ENCODE measurements at regions not wholly inside any gene's neighbourhood (a gene's known extent, or its start where the extent isn't known, plus 50 kb on each side); places are given as distances from the start of the nearest gene placed in this dataset.

- TF ChIP-seq TFE3 (CRISPR knock-in tag; IDR thresholded peaks at IDR 0.05) (no peak), DDX20 (tag; IDR thresholded peaks at IDR 0.05; ENCODE audit: low read depth) (no peak), ZNF277 (CRISPR knock-in tag; IDR thresholded peaks at IDR 0.05; ENCODE audit: borderline replicate concordance) (no peak), ZBTB17 (CRISPR knock-in tag; IDR thresholded peaks at IDR 0.05) (no peak), ZNF512 (tag; IDR thresholded peaks at IDR 0.05) (no peak), U2AF2 (optimal IDR thresholded peaks at IDR 0.05; ENCODE audit: low read depth, low read length) (no peak), NUFIP1 (IDR thresholded peaks at IDR 0.05; ENCODE audit: partially characterized antibody) (no peak), GTF2E2 (tag; IDR thresholded peaks at IDR 0.05) (no peak)
These were observed 608.6 kb upstream of the MIR17HG start (continued) for GRCh38 chr13:90738881-90739280.

All from K562 (cell line).